GM19452 (cell line): ENCODE measurements at regions not wholly inside any gene's neighbourhood (a gene's known extent, or its start where the extent isn't known, plus 50 kb on each side); places are given as distances from the start of the nearest gene placed in this dataset.

Experiments
- ATAC-seq: cut with Tn5 transposase; IDR thresholded peaks from one replicate; pipeline ENCODE4 v1.9.1; 2021; ENCODE audit not compliant: unreplicated experiment

GRCh38 chr3:148128136-148128535 lies 569.6 kb upstream of the AGTR1 start:
- ATAC-seq: no peak

- no peak for ATAC-seq
Observed at GRCh38 chr3:148131990-148132638, 565.6 kb upstream of the AGTR1 start.

DNA sequence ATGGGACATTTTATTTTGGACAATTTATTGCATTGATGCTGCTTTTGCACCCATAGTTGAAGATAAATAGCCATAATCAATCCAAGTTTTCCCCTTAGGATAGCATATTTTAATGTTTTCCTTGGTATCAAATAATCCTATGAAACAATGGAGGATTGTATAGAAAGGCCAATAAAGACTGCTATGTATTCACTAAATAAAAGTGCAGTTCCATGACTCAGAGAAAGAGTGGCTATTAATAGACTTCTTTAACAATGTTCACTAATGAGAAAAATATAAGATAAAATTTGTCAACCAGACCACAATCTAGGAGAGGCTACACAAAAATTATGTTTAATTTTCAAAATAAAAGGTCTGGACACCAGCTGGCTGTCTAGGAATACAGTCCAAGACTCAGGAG lies 560.9 kb upstream of the AGTR1 start:
- no peak for ATAC-seq

DNA sequence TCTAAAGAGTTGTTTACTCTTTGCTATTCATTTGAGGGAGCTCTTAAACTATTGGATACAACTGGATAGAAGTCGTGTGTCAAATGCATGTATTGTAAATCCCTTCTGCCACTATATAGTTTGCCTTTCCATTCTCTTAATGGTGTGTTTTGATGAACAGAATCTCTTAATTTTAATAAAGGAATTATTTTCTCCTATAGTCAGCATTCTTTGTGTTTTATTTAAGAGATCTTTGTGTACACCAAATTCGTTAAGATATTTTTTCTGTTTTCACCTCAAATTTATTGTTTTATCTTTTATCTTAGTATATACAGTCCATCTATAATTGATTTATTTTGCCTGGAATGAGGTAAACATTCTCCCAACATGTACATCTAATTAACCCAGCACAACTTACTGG lies 551.5 kb upstream of the AGTR1 start:
- no peak for ATAC-seq

- ATAC-seq: no peak
Observed at GRCh38 chr3:148146947-148147826, 550.5 kb upstream of the AGTR1 start.

- ATAC-seq: no peak
Observed at GRCh38 chr3:148147903-148148302, 549.8 kb upstream of the AGTR1 start.

DNA sequence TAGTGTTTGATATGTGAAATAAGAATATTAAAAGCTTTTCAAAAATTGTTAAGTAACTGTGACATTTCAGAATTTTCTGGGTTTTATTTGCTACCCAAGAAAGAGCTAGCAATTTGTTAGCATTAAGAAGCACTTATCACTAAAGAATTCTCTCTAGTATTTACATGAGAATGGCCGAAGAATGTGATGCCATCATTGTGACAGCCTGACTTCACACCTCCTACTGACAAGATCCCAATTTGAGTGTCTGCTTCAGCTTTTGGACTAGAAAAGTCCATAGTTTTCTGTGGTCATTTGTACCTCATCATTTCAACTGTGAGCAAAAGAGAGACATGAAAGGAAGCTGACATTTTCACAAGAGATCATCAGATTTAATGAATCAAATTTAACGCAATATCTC lies 548.1 kb upstream of the AGTR1 start:
- ATAC-seq: no peak

DNA sequence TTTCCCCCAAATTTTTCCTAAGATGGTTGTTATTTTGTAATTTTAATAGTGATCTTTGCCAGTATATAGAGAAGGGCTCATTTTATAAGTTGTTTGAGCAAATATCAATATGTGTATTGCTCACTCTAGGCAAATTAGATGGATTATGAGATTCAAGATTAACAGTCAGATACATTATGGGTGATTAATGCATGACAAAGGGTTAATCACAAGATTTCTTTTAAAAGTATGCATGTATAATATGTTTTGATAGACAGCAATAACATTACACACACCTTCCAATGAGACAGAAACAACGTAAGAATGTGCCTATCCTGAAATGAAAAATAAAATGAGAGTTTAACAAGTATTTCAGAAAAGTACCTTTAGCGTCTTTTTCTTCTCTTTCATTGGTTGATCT lies 547.6 kb upstream of the AGTR1 start:
- no peak for ATAC-seq

GRCh38 chr3:148158210-148158609 lies 539.5 kb upstream of the AGTR1 start:
- ATAC-seq: no peak

DNA sequence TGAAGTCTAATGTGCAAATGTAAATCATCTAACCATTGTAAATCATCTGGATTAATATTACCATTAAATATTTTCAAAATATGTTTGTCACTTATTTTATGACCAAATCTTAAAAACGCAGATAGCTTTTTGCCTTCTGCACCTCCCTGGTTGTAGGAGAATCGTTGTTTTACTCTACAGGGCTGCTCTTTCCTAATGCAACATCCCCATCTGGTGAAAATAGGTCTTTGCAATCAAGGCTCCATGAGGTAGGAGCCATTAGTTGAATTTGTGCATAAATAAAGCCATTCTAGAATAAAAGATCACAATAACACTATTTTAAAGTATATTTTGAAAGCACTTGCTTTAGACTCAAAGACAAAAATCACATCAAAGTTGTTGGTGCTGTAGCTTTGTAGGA lies 535.6 kb upstream of the AGTR1 start:
- no peak for ATAC-seq

GRCh38 chr3:148168347-148168746 lies 529.4 kb upstream of the AGTR1 start:
- ATAC-seq: no peak

DNA sequence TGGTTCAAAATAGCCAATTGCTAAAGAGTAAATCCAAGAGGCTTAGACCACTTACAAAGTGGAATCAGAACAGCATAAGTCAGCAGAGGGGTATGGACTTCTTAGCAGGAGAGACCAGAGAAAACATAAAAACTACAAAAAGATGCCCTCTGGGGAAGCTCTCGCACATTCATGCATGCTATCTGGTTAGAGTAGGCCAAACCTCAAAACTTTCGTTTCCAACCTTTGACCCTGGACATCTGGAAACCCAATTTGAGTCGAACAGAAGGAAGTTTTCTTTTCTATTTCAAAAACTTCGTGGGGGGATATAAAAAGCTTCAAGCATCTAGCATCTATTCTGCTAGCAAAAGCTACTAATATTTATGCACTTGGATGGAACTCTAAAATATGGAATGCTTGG lies 523.9 kb upstream of the AGTR1 start:
- peak; percentile 54 for ATAC-seq

- ATAC-seq: no peak
Observed at GRCh38 chr3:148175214-148175613, 522.5 kb upstream of the AGTR1 start.

- ATAC-seq: no peak
Observed at GRCh38 chr3:148178503-148178902, 519.2 kb upstream of the AGTR1 start.

DNA sequence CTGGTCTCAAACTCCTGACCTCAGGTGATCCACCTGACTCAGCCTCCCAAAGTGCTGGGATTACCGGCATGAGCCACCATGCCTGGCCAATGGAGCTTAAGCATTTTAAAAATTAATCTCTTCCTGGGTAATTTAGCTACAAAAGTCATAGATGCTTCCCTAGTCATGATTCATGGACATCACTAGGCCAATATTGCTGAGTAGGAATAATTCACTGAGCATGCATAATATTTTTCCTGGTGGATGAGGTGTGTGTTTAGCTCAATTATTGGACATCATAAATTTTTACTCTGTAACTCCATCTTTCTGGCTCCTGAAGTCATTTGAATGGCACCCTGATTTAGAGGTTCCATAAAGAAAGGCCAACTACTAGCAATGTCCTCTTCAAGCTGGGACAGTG lies 512.9 kb upstream of the AGTR1 start:
- no peak for ATAC-seq

GRCh38 chr3:148186881-148187280 lies 510.8 kb upstream of the AGTR1 start:
- no peak for ATAC-seq

GRCh38 chr3:148187296-148187695 lies 510.4 kb upstream of the AGTR1 start:
- no peak for ATAC-seq

DNA sequence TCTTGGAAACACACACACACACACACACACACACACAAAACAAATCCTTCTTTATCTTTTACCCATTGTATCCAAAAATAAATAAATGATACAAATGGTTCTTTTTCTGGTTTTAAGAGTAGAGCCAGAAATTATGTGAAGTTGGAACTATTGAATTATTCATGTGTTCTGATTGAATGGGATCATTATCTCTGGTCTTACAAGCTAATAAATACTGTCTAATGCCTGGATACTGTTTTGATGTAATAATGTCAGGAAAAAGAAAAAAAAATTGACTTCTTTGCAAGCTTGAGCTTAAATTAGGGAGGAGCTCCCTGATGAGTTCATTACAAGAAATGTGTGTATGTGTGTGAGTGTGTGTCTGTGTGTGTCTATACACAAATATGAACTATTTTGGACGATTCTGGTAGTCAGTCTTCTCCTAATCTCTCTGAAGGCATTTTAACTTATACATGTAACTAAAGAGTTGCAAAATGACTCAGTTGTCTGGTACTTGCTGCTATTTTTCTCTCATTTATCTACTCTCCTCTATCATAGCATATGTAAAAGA lies 507.2 kb upstream of the AGTR1 start:
- no peak for ATAC-seq

DNA sequence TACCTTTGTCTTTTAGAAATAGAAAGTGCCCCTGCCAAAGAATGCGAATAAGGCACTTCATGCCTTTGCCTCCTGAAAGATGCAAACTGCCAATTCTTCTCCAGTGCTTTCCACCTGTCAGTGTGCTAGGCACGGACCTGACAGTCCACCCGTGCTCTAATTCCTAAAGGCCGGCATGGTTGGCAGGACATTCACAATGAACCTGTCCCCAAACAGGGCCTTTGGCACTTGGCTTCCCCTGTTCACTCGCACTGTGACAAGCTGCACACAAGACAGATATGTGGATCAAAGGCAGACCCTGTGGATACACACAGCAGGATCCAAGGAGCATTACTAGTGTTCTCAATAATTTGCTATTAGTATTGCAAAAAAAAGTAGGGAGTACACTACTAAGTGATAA lies 505.7 kb upstream of the AGTR1 start:
- ATAC-seq: no peak

- no peak for ATAC-seq
Observed at GRCh38 chr3:148197061-148197460, 500.6 kb upstream of the AGTR1 start.

DNA sequence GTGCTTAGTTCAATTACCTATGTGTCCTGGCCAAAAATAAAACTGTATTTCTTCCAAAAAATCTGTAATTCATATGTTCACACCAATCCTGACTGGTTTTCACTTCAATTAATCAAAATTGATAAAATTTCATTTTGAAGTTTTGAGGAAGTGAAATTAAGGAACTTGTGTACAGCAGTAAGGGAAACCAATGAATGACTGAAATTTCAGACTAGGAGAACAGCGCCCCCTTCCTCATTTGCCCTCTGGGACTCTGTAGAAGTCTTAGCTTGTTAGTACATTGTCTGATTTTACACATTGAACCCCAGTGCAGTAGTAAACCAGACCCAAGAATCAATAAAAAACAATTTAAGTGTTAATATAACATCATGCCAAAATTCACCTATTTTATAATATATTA lies 495.3 kb upstream of the AGTR1 start:
- ATAC-seq: no peak

- ATAC-seq: no peak
Observed at GRCh38 chr3:148203297-148204010, 494.2 kb upstream of the AGTR1 start.
